Naive B cell (primary cell): ENCODE measurements at regions not wholly inside any gene's neighbourhood (a gene's known extent, or its start where the extent isn't known, plus 50 kb on each side); places are given as distances from the start of the nearest gene placed in this dataset.

Experiments used
- ATAC-seq, 2 donors: fragments of 150-1000 bp; cut with Tn5 transposase; 2 replicates each; pipeline ENCODE4 v1.10.0; 2021; ENCODE audit warnings: low read depth in 2 of 2, mild to moderate bottlenecking in 2 of 2, moderate library complexity in 2 of 2
- DNase-seq: peaks from one replicate; pipeline ENCODE4 v3.0.0; 2022
- H3K27ac Mint-ChIP-seq, 6 donors: one replicate each; pipeline ENCODE4 v1.8.0; 2020 to 2022; ENCODE audit warnings: mild to moderate bottlenecking in 6 of 6, mixed read lengths in 6 of 6, moderate library complexity in 5 of 6, inconsistent platforms in 2 of 6
- H3K27me3 Mint-ChIP-seq, 3 donors: one replicate each; pipeline ENCODE4 v1.8.0; 2021 to 2022; ENCODE audit warnings: mixed read lengths in 3 of 3, mild to moderate bottlenecking in 1 of 3
- H3K36me3 Mint-ChIP-seq, 2 donors: one replicate each; pipeline ENCODE4 v1.8.0; 2020 to 2022; ENCODE audit warnings: mixed read lengths in 2 of 2, inconsistent platforms in 1 of 2, mild to moderate bottlenecking in 1 of 2
- H3K4me1 Mint-ChIP-seq, 3 donors: one replicate each; pipeline ENCODE4 v1.8.0; 2020 to 2022; ENCODE audit warnings: mixed read lengths in 3 of 3, inconsistent platforms in 1 of 3, mild to moderate bottlenecking in 1 of 3, moderate library complexity in 1 of 3
- H3K4me3 Mint-ChIP-seq, 8 donors: one replicate each; pipeline ENCODE4 v1.8.0; 2020 to 2022; ENCODE audit warnings: mild to moderate bottlenecking in 8 of 8, mixed read lengths in 8 of 8, moderate library complexity in 8 of 8, inconsistent platforms in 2 of 8
- H3K9me3 Mint-ChIP-seq, 7 donors: one replicate each; pipeline ENCODE4 v1.8.0; 2020 to 2022; ENCODE audit warnings: mixed read lengths in 7 of 7, mild to moderate bottlenecking in 5 of 7, inconsistent platforms in 2 of 7, moderate library complexity in 1 of 7

DNA sequence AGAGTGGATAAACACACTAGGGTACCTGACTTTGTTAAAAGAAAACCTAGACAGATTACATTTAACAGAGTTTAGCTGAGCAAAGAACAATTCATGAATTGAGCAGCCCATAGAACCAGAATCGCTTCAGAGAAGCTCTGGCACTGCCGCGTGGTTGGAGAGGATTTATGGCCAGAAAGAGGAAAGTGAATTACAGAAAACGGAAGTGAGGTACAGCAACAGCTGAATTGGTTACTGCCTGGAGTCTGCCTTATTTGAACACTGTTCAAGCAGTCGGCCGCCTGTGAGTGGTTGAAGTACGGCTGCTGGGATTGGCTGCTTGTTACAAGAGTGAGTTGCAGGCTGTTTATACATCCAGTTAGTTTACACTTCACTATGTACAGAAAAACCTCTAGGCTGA is 253.8 kb upstream of the CDYL start:
- Mint-ChIP-seq H3K9me3 (peaks cover 0 to 24% (median 4%) of the 10 kb centered on the region in 7 donors), H3K4me1 (peaks cover 0 to 7% (median 6%) of the 10 kb centered on the region in 3 donors), H3K36me3 (no peaks in the 10 kb centered on the region), H3K27me3 (peaks cover 27 to 35% (median 28%) of the 10 kb centered on the region in 3 donors), H3K4me3 (no peak overlapping the region), H3K27ac (no peak overlapping the region)
- no peak for DNase-seq
- peak in 1 of 2 donors; percentile 48 for ATAC-seq

DNA sequence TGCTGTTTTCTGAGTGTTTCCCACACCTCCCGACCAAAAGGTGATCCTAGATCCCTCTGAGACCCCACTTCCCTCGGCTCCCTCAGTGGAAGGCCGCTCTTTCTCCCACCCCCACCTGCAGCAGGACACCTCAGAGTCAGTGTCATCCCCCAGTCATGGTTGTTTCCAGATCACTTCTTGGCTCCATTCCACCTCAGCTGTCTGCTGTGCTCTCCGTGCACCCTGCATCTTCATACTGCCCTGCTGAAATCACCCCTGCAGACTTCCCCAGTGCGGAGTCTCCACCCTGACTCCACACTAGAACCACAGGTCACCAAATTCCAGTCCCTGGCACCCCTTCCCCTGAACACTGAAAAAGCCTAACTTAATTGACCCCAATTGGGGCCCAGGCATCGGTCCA is 255.1 kb upstream of the CDYL start:
- Mint-ChIP-seq H3K36me3 (no peaks in the 10 kb centered on the region), H3K4me3 (peak overlapping the region in 1 of 8 donors; percentile 57)

DNA sequence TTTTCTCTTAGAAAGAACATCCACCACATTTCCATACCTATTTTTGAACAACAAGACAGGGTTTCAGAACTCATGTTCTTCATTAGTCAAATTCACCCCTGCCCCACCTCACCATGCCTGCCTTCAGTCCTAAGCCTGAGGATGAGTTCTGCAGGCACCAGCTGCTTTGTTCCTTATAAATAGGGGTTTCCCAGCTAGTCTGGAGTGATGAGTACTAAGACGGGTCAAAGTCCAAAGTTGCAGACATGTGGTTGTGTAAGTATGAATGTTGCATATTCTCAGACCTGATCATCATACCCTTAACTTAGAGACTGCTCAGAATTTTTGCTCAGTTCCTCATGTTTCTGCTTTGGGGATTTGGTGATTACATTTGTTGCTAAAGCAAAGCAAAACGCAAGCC is 257.7 kb upstream of the CDYL start:
- DNase-seq (no peak), ATAC-seq (no peak)
- peaks cover 0 to 7% (median 6%) of the 10 kb centered on the region in 3 donors for H3K4me1 Mint-ChIP-seq
- peaks cover 13 to 24% (median 23%) of the 10 kb centered on the region in 3 donors for H3K27me3 Mint-ChIP-seq
- H3K27ac Mint-ChIP-seq = no peak overlapping the region
- H3K9me3 Mint-ChIP-seq = peaks cover 0 to 18% (median 2%) of the 10 kb centered on the region in 7 donors
- H3K36me3 Mint-ChIP-seq = no peaks in the 10 kb centered on the region
- no peak overlapping the region for H3K4me3 Mint-ChIP-seq

More for the DNA sequence above, 255.1 kb upstream of the CDYL start:
- Mint-ChIP-seq H3K27ac (no peak overlapping the region), H3K27me3 (peaks cover 13 to 28% (median 23%) of the 10 kb centered on the region in 3 donors), H3K4me1 (peaks cover 0 to 7% (median 6%) of the 10 kb centered on the region in 3 donors), H3K9me3 (peaks cover 0 to 18% (median 2%) of the 10 kb centered on the region in 7 donors)
- DNase-seq = no peak
- ATAC-seq = no peak

GRCh38 chr6:4516206-4516605 is 260.0 kb upstream of the CDYL start:
- no peak for DNase-seq
- Mint-ChIP-seq H3K27me3 (peaks cover 9 to 18% (median 15%) of the 10 kb centered on the region in 3 donors), H3K9me3 (peaks cover 0 to 10% (median 0%) of the 10 kb centered on the region in 7 donors), H3K4me3 (peak overlapping the region in 1 of 8 donors; percentile 32), H3K27ac (no peak overlapping the region), H3K4me1 (no peaks in the 10 kb centered on the region), H3K36me3 (no peaks in the 10 kb centered on the region)
- ATAC-seq = no peak

- peaks cover 13 to 34% (median 24%) of the 10 kb centered on the region in 3 donors for H3K27me3 Mint-ChIP-seq
- peaks cover 0 to 2% (median 0%) of the 10 kb centered on the region in 7 donors for H3K9me3 Mint-ChIP-seq
- H3K4me3 Mint-ChIP-seq = no peak overlapping the region
- no peaks in the 10 kb centered on the region for H3K4me1 Mint-ChIP-seq
- H3K27ac Mint-ChIP-seq = no peak overlapping the region
- DNase-seq (no peak), ATAC-seq (no peak)
- H3K36me3 Mint-ChIP-seq = no peaks in the 10 kb centered on the region
These were observed 262.6 kb upstream of the CDYL start for GRCh38 chr6:4513561-4513960.

DNA sequence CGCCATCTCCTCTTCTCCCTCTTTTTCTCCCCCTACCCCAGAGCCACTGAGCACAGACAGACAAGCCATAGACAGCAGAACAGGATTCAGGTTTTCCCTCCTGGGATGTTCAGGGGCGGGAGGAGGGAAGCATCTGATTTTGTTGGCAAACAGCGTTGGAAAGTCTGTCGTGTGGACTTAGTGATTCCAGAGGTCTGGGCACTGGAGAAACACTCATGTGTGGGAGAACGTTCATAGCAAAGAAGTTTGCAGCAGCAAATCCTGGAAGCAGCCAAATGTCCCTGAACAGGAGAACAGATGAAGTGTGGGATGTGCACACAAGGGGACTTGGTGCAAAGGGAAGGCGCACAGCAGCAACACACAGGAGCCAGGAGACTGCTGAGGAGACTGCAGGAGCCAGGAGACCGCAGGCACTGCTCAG is 264.1 kb upstream of the CDYL start:
- Mint-ChIP-seq H3K4me3 (no peak overlapping the region), H3K9me3 (peaks cover 0 to 2% (median 0%) of the 10 kb centered on the region in 7 donors)

GRCh38 chr6:4511641-4512020 is 264.6 kb upstream of the CDYL start:
- Mint-ChIP-seq H3K4me1 (no peaks in the 10 kb centered on the region), H3K9me3 (peaks cover 0 to 2% (median 0%) of the 10 kb centered on the region in 7 donors), H3K27me3 (peaks cover 18 to 36% (median 36%) of the 10 kb centered on the region in 3 donors), H3K27ac (no peak overlapping the region), H3K36me3 (no peaks in the 10 kb centered on the region), H3K4me3 (no peak overlapping the region)
- DNase-seq (no peak), ATAC-seq (no peak)

More for the DNA sequence above, 264.1 kb upstream of the CDYL start:
- no peaks in the 10 kb centered on the region for H3K4me1 Mint-ChIP-seq
- no peak overlapping the region for H3K27ac Mint-ChIP-seq
- no peaks in the 10 kb centered on the region for H3K36me3 Mint-ChIP-seq
- DNase-seq (no peak), ATAC-seq (no peak)
- H3K27me3 Mint-ChIP-seq = peaks cover 16 to 36% (median 34%) of the 10 kb centered on the region in 3 donors

GRCh38 chr6:4510906-4511640 is 265.1 kb upstream of the CDYL start:
- no peak overlapping the region for H3K27ac Mint-ChIP-seq
- no peaks in the 10 kb centered on the region for H3K36me3 Mint-ChIP-seq
- ATAC-seq (no peak), DNase-seq (no peak)
- no peaks in the 10 kb centered on the region for H3K4me1 Mint-ChIP-seq
- H3K9me3 Mint-ChIP-seq = peaks cover 0 to 2% (median 0%) of the 10 kb centered on the region in 7 donors
- H3K4me3 Mint-ChIP-seq = no peak overlapping the region
- H3K27me3 Mint-ChIP-seq = peaks cover 13 to 36% (median 36%) of the 10 kb centered on the region in 3 donors

DNA sequence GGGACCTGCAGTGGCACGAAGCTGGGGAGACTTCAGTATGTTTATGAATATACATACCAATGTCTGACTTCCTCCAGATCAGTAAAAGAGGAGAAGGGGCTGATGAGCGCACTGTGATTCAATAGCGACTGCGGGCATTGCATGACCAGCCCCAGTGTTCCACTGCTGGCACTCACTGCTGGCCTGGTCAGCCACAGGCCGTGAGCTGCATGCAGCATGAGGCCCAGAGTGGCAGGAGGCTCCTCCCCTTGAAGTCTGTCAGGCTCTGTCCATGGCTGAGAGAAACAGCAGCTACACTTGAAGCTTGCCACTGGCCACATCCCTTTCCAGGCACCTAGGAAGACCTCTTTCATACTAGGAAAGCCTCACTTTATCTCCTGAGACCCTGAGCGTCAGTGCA is 265.9 kb upstream of the CDYL start:
- Mint-ChIP-seq H3K27ac (no peak overlapping the region), H3K4me3 (no peak overlapping the region), H3K27me3 (peaks cover 13 to 36% (median 31%) of the 10 kb centered on the region in 3 donors), H3K9me3 (peaks cover 0 to 3% (median 0%) of the 10 kb centered on the region in 7 donors), H3K4me1 (no peaks in the 10 kb centered on the region), H3K36me3 (no peaks in the 10 kb centered on the region)
- no peak for DNase-seq
- no peak for ATAC-seq

GRCh38 chr6:4509506-4509905 is 266.7 kb upstream of the CDYL start:
- no peak overlapping the region for H3K4me3 Mint-ChIP-seq
- no peak for ATAC-seq
- H3K27ac Mint-ChIP-seq = peak overlapping the region in 1 of 6 donors; percentile 46
- no peak for DNase-seq
- H3K36me3 Mint-ChIP-seq = no peaks in the 10 kb centered on the region
- H3K9me3 Mint-ChIP-seq = peaks cover 0 to 3% (median 0%) of the 10 kb centered on the region in 7 donors
- H3K27me3 Mint-ChIP-seq = peaks cover 13 to 42% (median 28%) of the 10 kb centered on the region in 3 donors
- no peaks in the 10 kb centered on the region for H3K4me1 Mint-ChIP-seq

GRCh38 chr6:4506792-4507191 is 269.4 kb upstream of the CDYL start:
- no peaks in the 10 kb centered on the region for H3K36me3 Mint-ChIP-seq
- no peaks in the 10 kb centered on the region for H3K4me1 Mint-ChIP-seq
- H3K9me3 Mint-ChIP-seq = peaks cover 0 to 5% (median 3%) of the 10 kb centered on the region in 7 donors
- no peak for ATAC-seq
- no peak overlapping the region for H3K4me3 Mint-ChIP-seq
- no peak overlapping the region for H3K27ac Mint-ChIP-seq
- no peak for DNase-seq
- H3K27me3 Mint-ChIP-seq = peaks cover 10 to 52% (median 34%) of the 10 kb centered on the region in 3 donors

GRCh38 chr6:4506223-4506622 is 270.0 kb upstream of the CDYL start:
- ATAC-seq (no peak), DNase-seq (no peak)
- Mint-ChIP-seq H3K36me3 (no peaks in the 10 kb centered on the region), H3K9me3 (peaks cover 0 to 5% (median 3%) of the 10 kb centered on the region in 7 donors), H3K27me3 (peaks cover 12 to 51% (median 34%) of the 10 kb centered on the region in 3 donors), H3K27ac (no peak overlapping the region), H3K4me1 (no peaks in the 10 kb centered on the region), H3K4me3 (no peak overlapping the region)

DNA sequence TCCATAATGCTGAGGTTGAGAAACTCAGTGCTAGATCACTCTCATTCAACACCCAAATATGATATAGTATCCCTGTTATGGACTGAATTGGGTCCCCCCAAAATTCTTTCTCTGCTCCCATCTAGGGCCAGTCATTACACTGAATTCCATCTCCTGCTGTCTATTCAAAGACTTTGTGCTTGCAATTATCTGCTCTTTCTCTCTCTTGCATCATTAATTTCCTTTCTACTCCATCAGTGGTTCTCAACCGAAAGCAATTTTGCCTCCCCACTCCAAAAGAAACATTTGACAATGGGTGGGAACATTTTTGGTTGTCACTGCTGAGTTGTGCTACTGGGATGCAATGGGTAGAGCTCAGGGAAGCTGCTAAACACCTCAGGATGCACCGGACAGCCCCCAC is 271.5 kb upstream of the CDYL start:
- H3K4me1 Mint-ChIP-seq = no peaks in the 10 kb centered on the region
- H3K4me3 Mint-ChIP-seq = no peak overlapping the region
- H3K36me3 Mint-ChIP-seq = no peaks in the 10 kb centered on the region
- peaks cover 14 to 42% (median 25%) of the 10 kb centered on the region in 3 donors for H3K27me3 Mint-ChIP-seq
- ATAC-seq (no peak), DNase-seq (no peak)
- no peak overlapping the region for H3K27ac Mint-ChIP-seq
- peaks cover 0 to 5% (median 3%) of the 10 kb centered on the region in 7 donors for H3K9me3 Mint-ChIP-seq

DNA sequence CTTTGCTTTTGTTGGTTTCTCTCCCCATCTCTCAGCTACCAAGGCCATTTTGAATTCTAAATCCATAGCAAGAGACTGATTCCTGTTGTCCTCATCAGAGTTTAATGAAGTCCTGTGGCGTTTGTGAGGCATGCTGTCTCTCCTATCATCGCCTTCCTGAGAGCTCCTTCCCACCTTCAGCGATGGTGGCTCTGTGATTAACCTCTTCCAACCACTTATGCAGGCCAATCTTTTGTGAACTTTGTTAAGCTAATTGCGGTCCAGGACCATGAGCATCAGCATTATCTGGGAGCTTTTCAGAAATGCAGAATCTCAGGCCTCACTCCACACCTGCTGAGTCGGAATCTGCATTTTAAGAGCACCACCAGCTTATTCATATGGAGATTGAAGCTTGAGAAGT is 272.5 kb upstream of the CDYL start:
- H3K27ac Mint-ChIP-seq = no peak overlapping the region
- no peaks in the 10 kb centered on the region for H3K4me1 Mint-ChIP-seq
- DNase-seq = no peak
- H3K4me3 Mint-ChIP-seq = no peak overlapping the region
- no peaks in the 10 kb centered on the region for H3K36me3 Mint-ChIP-seq
- no peak for ATAC-seq
- peaks cover 14 to 40% (median 19%) of the 10 kb centered on the region in 3 donors for H3K27me3 Mint-ChIP-seq
- peaks cover 0 to 5% (median 3%) of the 10 kb centered on the region in 7 donors for H3K9me3 Mint-ChIP-seq
